GM12878 (cell line): ENCODE measurements at regions not wholly inside any gene's neighbourhood (a gene's known extent, or its start where the extent isn't known, plus 50 kb on each side); places are given as distances from the start of the nearest gene placed in this dataset.

Experiments used
- EP300 ChIP-seq, 2 experiments: fragments of 150-350 bp in 1 of 2; IDR thresholded peaks; 2 replicates each; pipeline ENCODE4 v1.6.1; 2011 to 2012; ENCODE audit warnings: low read depth in 2 of 2, low read length in 2 of 2, borderline replicate concordance in 1 of 2, improper control_type of control experiment in 1 of 2, inconsistent platforms in 1 of 2; ENCODE audit not compliant: control insufficient read depth in 1 of 2
- KAT2A ChIP-seq: conservative IDR thresholded peaks from 2 replicates; pipeline ENCODE4 v1.6.1; 2011; ENCODE audit warnings: low read depth, low read length; ENCODE audit not compliant: control insufficient read depth
- POLR2AphosphoS5 ChIP-seq: IDR thresholded peaks from 2 replicates; pipeline ENCODE4 v1.6.1; 2011; ENCODE audit warnings: mild to moderate bottlenecking, low read length, inconsistent platforms
- RFX5 ChIP-seq: IDR thresholded peaks from 2 replicates; pipeline ENCODE4 v1.6.1; 2011; ENCODE audit warnings: low read depth, low read length, improper control_type of control experiment
- ZBTB33 ChIP-seq: fragments of 450-650 bp; IDR thresholded peaks from 2 replicates; pipeline ENCODE4 v1.6.1; 2017; ENCODE audit warnings: mild to moderate bottlenecking
- TF ChIP-seq, protein P1 (sequence below): fragments of 450-650 bp; IDR thresholded peaks from 2 replicates; pipeline ENCODE4 v1.6.1; 2017; ENCODE audit warnings: low read depth, mild to moderate bottlenecking, moderate library complexity
- TF ChIP-seq, protein P2 (sequence below), 3 experiments: IDR thresholded peaks in 2 of 3; conservative IDR thresholded peaks in 1 of 3; 2 replicates each; pipeline ENCODE4 v1.5.1; 2011; ENCODE audit warnings: low read depth in 3 of 3, low read length in 3 of 3, mild to moderate bottlenecking in 3 of 3, control low read depth in 2 of 3, moderate library complexity in 2 of 3, inconsistent platforms in 1 of 3, mixed read lengths in 1 of 3; ENCODE audit not compliant: control insufficient read depth in 2 of 3, insufficient read depth in 1 of 3; ENCODE audit errors: extremely low read depth in 1 of 3

- TF ChIP-seq, protein P1, sequence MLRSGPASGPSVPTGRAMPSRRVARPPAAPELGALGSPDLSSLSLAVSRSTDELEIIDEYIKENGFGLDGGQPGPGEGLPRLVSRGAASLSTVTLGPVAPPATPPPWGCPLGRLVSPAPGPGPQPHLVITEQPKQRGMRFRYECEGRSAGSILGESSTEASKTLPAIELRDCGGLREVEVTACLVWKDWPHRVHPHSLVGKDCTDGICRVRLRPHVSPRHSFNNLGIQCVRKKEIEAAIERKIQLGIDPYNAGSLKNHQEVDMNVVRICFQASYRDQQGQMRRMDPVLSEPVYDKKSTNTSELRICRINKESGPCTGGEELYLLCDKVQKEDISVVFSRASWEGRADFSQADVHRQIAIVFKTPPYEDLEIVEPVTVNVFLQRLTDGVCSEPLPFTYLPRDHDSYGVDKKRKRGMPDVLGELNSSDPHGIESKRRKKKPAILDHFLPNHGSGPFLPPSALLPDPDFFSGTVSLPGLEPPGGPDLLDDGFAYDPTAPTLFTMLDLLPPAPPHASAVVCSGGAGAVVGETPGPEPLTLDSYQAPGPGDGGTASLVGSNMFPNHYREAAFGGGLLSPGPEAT, result no peak
- no peak for TF ChIP-seq KAT2A
- TF ChIP-seq ZBTB33, result no peak
- TF ChIP-seq RFX5, result no peak
- no peak for TF ChIP-seq POLR2AphosphoS5
- TF ChIP-seq, protein P2, sequence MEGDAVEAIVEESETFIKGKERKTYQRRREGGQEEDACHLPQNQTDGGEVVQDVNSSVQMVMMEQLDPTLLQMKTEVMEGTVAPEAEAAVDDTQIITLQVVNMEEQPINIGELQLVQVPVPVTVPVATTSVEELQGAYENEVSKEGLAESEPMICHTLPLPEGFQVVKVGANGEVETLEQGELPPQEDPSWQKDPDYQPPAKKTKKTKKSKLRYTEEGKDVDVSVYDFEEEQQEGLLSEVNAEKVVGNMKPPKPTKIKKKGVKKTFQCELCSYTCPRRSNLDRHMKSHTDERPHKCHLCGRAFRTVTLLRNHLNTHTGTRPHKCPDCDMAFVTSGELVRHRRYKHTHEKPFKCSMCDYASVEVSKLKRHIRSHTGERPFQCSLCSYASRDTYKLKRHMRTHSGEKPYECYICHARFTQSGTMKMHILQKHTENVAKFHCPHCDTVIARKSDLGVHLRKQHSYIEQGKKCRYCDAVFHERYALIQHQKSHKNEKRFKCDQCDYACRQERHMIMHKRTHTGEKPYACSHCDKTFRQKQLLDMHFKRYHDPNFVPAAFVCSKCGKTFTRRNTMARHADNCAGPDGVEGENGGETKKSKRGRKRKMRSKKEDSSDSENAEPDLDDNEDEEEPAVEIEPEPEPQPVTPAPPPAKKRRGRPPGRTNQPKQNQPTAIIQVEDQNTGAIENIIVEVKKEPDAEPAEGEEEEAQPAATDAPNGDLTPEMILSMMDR (IDR thresholded peaks at IDR 0.05 in 2 of 3, conservative IDR thresholded peaks at IDR 0.05 in 1 of 3; ENCODE audit: control insufficient read depth in 2 of 3, extremely low read depth in 1 of 3, insufficient read depth in 1 of 3, low read depth in 3 of 3, low read length in 3 of 3), result no peak
- no peak for TF ChIP-seq EP300 (IDR thresholded peaks at IDR 0.05; ENCODE audit: borderline replicate concordance in 1 of 2, control insufficient read depth in 1 of 2, low read depth in 2 of 2, low read length in 2 of 2)
These were observed 285.7 kb downstream of the SOX9 start for GRCh38 chr17:72406498-72406897.
